ENCODE measurements at regions not wholly inside any gene's neighbourhood (a gene's known extent, or its start where the extent isn't known, plus 50 kb on each side); places are given as distances from the start of the nearest gene placed in this dataset.

DNA sequence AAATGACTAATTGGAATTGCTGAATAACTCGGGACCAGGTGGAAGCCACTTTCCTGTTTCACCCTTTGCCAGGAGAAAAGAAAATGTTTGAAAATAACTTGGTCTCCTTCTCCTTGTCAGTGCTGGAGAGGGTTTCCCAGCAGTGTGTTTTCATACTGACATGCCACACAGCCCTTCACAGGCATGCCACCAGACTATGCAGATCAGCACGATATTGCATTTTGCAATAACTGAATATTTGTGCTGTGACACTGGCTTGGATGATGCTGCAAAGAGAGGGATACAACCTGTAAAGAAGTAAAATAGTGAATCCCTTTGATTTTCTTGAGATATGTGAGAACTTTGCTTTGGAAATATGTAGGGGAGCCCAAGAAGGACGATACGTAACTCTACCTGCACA is 200.0 kb upstream of the NAV2 start:
- DNase-seq = no peak

DNA sequence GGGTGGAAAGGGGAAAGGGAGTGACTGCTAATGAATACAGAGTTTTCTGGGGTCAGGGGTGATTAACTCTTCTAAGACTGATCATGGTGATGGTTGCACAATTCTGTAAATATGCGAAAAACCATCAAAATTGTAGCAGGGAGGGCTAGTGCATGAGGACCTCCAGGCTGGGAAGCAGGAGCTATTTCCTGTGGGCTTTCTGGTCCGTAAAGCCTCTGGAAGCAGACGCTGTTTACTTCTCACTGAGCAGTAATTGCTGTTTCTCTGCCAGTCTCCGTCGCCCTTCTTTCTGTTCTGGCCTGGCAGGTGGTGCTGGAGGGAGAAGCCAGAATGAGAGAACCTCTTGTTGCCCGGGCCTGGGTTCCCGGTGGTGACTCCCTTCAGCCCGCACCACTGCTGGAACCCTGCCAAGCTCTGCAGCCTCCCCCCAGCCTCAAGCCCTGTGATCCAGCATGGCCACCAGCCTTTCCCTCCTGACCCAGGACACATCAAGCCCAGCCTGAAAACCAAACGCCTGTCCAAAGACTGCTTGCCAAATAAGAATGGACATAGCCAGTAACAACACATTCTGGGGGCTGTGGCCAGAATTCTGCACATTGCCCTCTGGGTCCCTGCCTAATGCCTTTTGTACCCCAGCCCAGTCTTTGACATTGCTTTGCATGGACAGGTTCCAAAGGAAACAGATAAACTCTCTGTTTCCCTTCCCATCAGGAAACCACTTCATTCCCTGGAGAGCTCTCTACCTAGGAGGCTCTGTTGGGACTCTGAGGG is 201.0 kb upstream of the NAV2 start:
- no peak for DNase-seq

DNA sequence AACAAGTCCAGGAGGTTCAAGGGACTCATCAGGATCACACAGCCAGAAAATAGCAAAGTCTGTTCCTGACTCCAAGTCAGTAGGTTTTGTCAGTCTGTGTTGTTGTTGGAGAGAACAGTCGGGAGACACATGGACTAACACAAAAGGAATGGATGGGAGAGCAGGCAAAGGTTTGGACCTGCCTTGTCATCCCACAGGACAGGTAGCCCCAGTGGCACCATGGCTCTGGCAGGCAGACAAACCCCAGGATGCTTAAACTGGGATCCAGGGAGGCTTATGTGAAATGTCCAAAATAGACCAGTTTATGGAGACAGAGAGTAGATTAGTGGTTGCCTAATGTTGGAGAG is 201.6 kb upstream of the NAV2 start:
- DNase-seq = no peak

DNA sequence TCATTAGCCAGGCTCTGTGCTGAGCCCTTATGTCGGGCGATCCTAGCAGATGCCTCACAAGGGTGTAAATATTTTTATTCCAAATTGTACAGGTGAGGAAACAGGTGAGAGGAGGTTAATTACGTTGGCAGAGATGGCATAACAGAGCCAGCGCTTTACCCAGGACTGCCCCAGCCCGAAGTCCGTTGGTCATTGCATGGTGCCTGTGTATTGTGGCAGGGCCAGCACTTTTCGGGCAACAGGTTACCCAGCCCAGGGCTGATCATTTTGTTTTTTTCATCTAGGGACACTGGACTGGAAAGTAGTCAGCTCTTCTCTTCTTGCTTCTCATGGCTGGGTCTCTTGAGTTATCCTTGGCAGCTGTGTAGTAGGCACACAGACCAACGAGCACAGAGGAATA is 202.2 kb upstream of the NAV2 start:
- no peak for DNase-seq

DNA sequence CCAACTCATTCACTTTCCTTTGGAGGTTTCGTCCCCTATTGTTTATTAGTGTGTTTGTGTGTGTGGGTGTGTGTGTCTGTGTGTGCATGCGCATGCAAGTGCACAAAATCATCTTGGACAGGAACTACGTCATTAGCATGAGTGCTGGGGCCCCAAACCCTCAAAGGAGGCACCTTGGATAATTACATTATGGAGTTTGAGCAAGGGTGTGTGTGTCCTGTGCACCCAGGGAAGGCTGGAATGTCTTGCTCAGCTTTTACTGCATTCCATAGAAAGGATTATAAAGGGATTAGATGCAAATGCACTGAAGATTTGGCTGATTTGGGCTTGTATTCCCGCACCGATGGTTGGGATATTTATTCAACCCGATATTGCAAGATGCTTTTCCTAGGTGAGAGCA is 203.4 kb upstream of the NAV2 start:
- no peak for DNase-seq

DNA sequence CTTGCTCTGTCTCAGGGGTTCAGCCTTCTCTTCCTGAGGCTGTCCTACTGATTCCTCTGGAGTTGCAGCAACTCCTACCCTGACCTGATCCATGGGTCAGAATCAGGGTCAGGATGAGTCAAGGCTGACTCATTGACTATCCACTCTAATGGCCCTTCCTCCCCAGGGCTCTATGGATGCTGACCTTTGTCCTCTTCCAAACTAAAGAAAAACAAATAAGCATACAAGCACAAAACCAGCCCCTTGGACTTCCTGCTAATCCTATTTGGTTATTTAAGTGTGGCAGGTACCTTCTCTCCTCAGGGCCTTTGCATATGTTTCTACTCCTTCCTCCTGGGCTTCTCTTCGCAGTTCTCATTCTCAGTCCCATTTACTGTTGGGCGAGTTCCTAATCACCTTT is 204.5 kb upstream of the NAV2 start:
- DNase-seq = no peak

DNA sequence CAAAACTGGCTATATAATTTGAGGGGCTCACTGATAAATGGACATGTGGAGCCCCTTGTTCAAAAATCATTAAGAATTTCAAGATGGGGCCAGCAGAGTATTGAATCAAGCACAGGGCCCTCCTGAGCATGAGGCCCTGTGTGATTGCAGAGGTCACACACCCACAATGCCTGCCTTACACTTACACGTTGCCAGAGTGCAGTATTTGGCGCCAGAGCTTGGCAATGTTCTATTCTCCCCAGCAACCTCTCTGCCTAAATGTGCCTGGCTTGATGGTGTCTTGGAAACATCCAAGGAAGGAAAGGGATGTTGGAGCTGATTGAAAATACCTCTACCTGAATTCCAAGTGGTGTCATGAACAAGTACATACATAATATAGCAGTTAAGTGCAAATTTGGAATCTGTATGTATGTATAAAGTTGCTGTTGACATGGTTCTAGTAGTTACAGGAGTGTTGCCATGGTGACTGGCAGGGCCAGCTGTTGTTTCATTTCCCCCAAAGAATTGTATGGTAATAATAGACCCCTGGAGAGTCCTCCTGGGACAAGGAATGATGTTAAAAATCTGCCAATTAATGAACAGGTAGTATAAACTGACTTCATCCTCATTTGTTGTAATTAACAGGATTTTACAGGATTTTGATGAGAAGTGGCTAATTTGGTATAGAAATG is 205.7 kb upstream of the NAV2 start:
- no peak for DNase-seq

DNA sequence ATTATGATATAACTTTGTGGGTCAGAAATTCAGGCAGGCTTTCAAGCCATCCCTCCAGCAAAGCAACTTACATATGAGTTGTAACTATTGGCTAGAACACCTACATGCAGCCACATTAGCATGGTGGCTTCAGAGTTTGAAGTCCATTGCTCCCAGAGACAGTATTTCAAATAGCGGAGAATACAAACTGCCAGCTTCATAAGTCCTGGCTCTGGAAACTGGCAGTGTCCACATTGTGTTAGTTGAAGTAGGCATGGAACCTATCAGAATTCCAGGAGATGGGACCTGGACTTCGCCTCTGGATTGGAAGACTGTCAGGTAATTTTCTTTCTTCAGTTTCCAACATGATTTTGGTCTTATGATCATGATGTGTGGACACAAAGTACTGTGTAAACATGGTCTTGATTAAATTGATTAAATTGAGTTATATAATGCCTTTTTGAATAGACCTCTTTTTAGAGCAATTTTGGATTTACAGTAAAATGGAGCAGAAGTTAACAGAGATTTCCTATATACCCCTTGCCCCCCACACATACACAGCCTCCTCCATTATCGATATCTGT is 209.9 kb upstream of the NAV2 start:
- no peak for DNase-seq

DNA sequence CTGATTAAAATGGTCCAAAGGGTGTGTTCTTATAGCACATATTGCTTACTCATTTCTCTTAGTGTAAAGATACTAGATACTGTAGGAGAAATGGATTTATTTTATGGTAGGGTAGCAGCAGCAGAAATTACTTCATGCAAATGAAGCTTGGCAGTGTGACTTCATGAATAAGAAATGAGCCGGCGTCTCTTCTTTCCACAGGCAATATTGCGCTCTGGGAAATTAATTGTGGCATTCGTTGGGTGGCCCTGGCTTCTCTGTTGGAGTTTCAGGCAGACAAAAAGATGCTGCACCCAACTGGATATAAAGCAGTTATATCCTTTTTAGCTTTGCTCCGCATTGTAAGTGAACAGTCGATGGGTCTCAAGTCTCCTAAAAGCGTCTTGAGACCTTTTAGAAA is 211.0 kb upstream of the NAV2 start:
- DNase-seq = no peak

DNA sequence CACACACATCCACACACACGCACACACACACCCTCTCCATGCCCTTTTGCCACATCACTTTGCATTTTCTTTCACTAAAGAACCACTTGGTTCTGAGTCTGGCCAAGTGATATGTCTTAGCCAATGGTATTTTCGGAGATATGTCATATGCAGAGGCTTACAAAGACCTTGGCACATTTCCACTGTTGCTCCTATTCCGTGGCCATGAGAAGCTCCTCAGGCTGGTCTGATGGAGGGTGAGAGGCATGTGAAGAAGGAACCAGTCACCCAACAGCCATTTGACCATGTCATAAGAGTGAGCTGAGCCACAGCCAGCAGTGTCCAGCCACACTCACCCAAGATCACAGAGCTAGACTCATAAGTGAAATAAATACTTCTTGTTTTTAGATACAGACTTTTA is 212.6 kb upstream of the NAV2 start:
- no peak for DNase-seq

DNA sequence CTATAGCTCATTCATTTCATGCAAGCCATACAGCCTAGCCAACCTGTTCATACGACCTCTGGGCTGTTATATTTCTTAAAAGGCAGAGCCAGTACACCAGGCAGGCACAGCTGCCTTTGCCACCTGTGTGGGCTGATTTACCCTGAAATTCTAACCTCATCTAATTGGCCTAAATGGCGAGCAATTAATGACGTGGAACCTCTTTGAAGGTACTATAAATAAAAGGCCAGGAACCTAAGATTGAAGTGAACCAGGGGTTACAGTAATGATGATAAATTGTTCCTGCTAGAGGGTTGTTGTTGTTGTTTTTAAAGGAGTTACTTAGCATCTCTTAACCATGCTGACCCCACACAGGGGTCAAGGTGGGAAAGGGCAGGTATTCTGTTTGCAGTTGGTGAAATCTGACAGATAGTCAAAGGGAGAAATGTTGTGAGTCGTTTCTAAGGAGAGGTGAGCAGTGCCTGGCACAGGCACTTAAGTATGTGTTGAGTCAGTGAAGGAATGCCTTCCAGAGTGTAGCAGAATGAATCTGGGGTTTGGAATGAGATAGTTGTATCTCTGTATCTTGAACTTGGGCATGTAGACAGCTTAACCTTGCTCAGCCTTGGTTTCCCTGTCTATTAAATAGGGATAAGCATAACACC is 213.5 kb upstream of the NAV2 start:
- DNase-seq = no peak

DNA sequence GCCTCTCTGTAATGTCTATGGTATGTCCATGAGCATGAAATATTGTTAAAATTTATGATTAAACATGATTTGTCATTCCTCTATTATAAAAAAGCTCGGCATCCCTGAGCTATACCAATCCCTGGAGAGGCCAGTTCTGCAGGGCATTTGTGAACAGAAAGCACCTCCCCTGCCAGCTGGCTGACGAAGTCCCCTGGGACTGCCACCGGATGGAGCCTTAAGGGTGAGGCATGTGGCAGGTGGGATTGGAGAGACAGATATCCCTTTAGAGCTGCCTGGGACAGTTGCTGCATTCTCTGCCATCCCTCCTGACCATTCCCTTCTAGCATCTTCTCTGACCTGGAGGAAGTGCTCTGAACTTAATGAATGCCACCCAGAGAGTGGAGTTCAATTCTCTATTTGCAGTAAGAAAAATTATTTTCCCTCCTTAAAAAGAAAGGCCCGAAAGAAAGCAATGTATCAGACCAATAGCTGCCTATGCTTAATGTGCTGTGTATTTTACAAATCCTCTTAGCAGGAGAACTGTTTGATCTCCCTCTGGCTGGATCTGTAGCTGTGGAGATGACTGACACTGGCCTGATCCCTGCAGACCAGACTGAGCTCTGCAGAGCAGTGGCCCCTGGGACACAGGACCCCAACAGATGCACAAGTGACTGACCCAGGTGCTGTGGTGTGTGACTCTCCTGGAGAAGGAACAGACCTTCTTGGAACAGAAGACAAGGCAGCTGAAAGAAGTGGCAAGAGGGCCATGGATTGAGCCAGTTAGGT is 219.0 kb upstream of the NAV2 start:
- DNase-seq = no peak

DNA sequence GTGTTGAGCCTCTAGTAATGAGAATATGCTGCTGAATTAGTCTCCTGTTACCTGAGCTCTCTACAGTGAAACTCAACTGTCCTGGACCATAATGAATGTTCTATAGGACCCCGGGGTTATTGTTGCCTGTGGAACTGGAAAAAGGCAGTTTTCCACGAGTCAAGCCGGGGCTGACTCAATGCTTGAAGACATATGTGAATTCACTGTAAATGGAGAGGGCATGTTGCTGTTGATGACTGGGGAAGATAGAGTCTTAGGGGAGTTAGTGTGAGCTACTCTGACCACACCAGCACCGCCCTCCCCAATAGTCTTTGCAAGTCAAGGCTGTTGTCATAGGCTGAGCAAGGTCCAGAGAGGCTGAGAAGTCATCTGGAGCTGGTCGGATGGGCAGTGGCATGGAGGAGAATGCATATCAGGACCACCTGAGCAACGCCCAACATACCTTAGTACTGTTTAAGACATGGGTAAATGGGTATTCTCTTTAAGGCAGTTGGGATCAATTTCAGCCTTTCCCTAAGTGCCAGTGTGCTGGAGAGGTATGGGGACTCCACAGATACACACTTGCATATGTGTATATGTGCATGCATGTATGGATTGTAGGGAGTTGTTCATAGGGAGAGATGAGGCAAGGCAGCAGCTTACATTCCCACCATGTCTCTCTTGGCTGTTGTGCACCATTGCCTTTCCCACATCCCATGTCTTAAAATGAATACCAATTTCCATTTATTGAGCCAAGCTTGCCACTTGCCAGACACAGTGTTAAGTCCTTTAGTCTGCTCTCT is 230.1 kb upstream of the NAV2 start:
- no peak for DNase-seq

DNA sequence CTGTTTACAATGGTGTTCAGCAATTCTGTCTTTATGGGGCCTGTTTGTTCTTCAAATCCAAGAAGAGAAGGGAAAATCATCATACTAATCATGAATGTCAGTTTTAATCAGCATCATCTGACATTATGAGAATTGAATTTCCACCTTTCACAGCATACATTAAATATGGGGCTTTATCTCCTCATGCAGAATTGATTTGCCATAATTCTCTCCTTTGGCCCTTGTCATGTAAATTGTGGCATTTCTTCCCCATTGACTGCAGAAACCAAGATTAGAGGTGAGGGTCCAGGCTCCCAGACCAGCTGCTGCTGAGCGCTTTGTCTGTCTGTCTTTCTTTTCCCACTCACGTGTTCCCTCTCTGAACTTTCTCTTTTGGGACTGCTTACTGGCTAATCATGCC is 232.1 kb upstream of the NAV2 start:
- no peak for DNase-seq

DNA sequence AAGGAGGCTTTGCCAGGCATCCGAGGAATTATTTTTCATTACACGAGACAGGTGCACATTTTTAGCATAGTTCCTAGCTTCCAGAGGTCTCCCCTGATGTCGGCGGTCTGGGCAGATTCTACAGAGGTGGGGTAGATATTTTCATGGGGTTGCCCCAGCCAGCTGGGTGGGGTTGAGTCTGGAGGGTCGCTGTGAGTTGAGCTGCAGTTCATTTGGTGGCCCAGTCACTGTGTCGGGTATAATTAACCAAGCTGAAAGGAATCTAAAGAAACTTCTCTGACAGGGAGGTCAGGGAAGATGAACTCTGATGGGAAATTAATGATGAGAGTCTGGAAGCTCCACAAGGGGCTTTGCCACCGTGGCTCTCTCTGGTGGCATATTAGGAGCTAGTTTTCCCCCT is 233.7 kb upstream of the NAV2 start:
- DNase-seq = no peak

DNA sequence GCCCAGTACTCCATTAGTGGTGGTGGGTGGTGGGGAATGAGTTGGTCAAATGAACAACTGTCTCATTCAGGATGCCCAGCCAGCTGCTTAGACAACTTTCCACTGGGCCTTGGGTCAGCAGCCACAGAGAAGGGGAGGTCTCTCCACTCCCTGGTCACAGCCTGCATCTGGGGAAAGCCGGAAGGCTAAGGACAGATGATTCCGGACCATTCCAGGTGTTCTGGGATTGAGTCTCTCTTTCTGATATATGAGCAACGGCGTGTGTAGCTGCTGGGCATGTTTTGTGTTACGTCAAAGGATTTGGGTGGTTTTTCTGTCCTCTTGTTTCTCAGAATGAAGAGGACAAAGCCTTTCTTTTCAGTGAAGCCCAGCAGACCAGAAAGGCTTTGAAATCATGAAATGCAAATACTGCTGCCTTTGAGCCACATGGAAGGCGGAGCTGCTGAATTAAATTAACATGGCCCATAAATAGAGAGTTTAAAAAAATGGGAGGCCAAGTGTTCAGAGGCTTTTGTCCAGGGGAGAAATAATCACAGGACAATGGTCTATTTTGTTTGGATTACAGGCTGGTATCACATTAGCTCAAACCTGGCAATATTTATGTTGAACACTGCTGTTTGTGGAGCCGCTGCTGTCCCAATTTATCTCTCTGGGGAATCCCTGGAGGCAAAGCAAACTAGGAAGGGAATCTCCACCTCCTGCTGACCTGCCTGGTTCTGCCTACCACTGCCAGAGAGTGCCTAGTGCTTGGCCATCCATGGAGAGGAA is 234.4 kb upstream of the E2F8 start:
- DNase-seq = no peak

DNA sequence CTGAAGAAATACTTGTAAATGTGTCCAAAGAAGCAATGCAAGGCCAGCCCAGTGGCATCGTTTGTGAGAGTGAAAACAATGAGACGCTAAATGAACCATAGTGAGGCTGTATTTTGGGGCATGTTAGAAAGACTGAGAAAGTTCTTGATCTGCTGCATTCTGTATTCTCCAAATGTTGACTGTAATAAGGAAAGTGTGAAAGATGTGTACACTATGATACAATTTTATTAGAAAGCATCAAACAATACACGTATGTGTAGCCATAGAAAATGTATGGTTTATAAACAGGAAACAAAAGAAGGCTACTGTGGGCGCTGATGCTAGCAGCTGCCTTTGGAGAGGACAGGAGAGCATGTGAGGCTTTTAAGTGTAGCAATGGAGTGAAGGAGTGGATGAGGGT is 233.5 kb upstream of the E2F8 start:
- no peak for DNase-seq

DNA sequence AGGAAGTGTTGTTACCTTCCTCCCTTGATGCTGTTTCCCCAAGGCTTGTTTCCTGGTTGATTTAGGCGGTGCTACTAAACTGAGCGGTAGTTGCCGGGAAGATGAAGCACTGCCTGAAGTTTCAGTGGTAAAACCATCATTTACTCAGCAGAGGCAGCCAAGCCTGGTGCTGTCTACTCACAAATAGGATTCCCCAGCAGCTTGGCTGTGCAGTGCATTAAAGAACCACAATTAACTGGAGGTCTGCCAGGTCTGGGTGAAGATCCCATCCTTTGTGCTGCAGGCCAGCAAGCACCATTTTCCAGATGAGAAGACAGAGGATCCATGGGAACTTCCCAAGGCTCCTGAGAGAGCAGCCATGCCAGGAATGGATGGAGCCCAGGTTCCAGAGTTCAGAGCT is 231.9 kb upstream of the E2F8 start:
- no peak for DNase-seq

DNA sequence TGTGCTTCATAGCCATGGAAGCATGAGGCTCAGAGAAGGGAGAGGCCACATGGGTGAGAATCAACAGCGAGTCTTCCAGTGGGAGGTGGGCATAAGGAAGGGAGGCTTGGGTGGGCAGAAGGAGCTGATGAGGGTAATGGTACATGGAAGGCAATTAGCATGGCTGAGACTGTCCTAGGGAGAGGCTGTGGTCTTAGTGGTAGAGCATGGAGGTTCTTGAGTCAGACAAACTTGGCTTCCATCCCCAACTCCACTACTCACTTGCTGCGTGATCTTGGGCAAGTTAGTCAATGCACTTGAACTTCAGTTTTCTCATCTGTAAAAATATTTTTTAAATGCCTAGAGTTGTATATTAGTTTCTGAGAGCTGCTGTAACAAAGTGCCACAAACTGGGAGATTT is 227.2 kb upstream of the E2F8 start:
- no peak for DNase-seq

DNA sequence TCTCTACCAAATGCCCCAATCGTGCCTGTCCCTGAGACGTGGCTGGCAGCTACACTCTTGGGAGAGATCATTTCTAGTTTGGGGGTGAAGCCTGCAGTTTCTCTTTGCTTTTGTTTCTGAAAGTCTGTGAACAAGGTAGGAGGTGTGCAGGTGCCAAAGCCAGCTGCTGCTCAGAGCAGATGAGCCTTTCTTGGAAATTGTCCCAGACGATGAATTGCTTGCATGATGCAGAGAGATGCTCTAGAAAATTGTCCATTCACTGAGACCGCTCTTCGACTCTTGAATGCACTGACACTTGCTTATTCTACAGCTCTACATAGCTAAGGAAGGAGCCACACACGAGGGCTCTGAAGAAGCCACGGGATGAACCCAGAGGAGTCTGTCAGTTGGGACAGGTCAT is 225.6 kb upstream of the E2F8 start:
- DNase-seq = no peak

DNA sequence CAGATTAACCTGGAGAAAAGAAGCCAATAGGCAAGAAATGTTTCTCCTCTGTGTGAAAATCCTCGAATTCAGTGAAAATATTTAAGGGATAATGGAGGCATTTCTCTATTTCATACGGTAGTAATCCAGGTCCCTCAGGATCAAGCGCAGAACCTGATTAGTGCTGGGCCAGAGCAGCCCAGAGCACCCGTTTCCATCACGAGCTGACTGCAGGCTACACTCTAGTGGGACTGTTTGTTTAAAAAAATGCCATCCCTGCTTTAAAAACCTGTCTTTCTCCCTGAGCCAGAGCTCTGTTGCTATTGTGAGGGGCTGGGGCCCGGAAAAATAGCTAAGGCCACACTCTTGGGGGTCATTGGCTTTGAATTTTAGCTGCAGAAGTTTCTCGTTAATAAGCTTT is 223.2 kb upstream of the E2F8 start:
- DNase-seq = no peak

Measured in stimulated activated CD4-positive, alpha-beta T cell treated with anti-CD3 and anti-CD28 coated beads, Interleukin-12 subunit alpha, Interleukin-12 subunit beta, amount 100 ng/mL, for 4 hours (primary cell).